Activated naive CD8-positive, alpha-beta T cell treated with anti-CD3 and anti-CD28 coated beads, Interleukin-2, amount 50 U/mL, for 24 hours (primary cell): ENCODE measurements at regions not wholly inside any gene's neighbourhood (a gene's known extent, or its start where the extent isn't known, plus 50 kb on each side); places are given as distances from the start of the nearest gene placed in this dataset.
"Not testable (repeated sequence)": the region's sequence is repeated elsewhere in the genome, so short reads cannot be mapped to it uniquely, and the experiment has no call there.

Experiments used
- ATAC-seq: fragments of 150-1000 bp; cut with Tn5 transposase; one replicate; pipeline ENCODE4 v1.10.0; 2021
- DNase-seq: peaks from one replicate; pipeline ENCODE4 v3.0.0; 2021
- H3K27ac Mint-ChIP-seq: one replicate; pipeline ENCODE4 v1.8.0; 2021; ENCODE audit warnings: mild to moderate bottlenecking, mixed read lengths
- H3K27me3 Mint-ChIP-seq: one replicate; pipeline ENCODE4 v1.8.0; 2021; ENCODE audit warnings: mixed read lengths
- H3K36me3 Mint-ChIP-seq: one replicate; pipeline ENCODE4 v1.8.0; 2021; ENCODE audit warnings: low read depth, mixed read lengths
- H3K4me1 Mint-ChIP-seq: one replicate; pipeline ENCODE4 v1.8.0; 2021; ENCODE audit warnings: mixed read lengths
- H3K4me3 Mint-ChIP-seq: one replicate; pipeline ENCODE4 v1.8.0; 2021; ENCODE audit warnings: mild to moderate bottlenecking, moderate library complexity, mixed read lengths
- H3K9me3 Mint-ChIP-seq: one replicate; pipeline ENCODE4 v1.8.0; 2021; ENCODE audit warnings: mixed read lengths

DNA sequence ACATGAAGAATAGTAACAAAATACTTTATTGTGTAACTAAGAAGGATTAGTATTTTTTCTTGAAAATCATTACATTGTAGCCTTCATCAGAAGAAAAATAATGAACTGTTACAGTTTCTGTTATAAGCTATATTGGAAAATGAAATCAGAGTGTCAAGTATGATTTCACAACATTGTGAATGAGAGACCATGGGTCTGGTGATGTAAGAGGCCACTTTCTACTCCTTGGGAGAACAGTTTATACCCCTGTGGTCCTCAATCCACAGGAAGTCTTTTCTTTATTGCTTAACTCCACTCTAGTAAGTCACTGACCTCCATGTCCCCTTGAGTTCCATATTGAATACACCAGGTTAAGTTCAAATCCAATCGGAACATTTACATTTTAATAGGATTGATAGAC lies 218.7 kb upstream of the FERMT1 start:
- ATAC-seq (no peak), DNase-seq (no peak)
- Mint-ChIP-seq H3K36me3 (no peaks in the 10 kb centered on the region), H3K27me3 (no peaks in the 10 kb centered on the region), H3K9me3 (no peaks in the 10 kb centered on the region), H3K4me1 (no peaks in the 10 kb centered on the region), H3K27ac (no peak overlapping the region), H3K4me3 (no peak overlapping the region)

- no peaks in the 10 kb centered on the region for H3K27me3 Mint-ChIP-seq
- no peak overlapping the region for H3K4me3 Mint-ChIP-seq
- no peak overlapping the region for H3K27ac Mint-ChIP-seq
- no peak for ATAC-seq
- H3K36me3 Mint-ChIP-seq, result no peaks in the 10 kb centered on the region
- no peak for DNase-seq
- H3K9me3 Mint-ChIP-seq, result peaks cover 4% of the 10 kb centered on the region
- no peaks in the 10 kb centered on the region for H3K4me1 Mint-ChIP-seq
Measured at GRCh38 chr20:6339176-6339575, 216.3 kb upstream of the FERMT1 start.

DNA sequence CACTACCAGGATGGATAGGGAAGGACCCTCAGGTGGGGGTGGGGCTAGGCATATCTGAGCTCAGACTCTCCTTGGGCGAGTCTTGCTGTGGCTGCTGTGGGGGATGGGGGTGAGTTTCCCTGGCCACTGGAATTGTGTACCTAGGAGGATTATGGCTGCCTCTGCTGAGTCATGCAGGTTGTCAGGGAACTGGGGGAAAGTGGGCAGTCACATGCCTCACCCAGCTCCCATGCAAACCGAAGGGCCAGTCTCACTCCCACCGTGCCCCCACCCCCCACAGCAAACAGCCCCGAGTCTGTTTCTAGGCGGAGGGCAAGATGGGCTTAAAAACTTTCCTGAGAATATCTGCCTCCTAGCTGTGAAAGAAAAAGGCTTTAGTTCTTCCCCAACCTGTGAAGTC lies 210.3 kb upstream of the FERMT1 start:
- DNase-seq, result no peak
- Mint-ChIP-seq H3K4me1 (no peaks in the 10 kb centered on the region), H3K27ac (no peak overlapping the region), H3K36me3 (no peaks in the 10 kb centered on the region), H3K4me3 (no peak overlapping the region), H3K9me3 (peaks cover 8% of the 10 kb centered on the region), H3K27me3 (no peaks in the 10 kb centered on the region)
- ATAC-seq, result no peak

DNA sequence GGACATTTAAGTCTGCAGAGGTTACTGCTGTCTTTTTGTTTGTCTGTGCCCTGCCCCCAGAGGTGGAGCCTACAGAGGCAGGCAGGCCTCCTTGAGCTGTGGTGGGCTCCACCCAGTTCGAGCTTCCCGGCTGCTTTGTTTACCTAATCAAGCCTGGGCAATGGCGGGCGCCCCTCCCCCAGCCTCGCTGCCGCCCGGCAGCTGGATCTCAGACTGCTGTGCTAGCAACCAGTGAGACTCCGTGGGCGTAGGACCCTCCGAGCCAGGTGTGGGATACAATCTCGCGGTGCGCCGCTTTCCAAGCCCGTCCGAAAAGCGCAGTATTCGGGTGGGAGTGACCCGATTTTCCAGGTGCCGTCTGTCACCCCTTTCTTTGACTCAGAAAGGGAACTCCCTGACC lies 198.4 kb upstream of the FERMT1 start:
- not testable (repeated sequence) for DNase-seq, H3K36me3 Mint-ChIP-seq, H3K4me3 Mint-ChIP-seq

DNA sequence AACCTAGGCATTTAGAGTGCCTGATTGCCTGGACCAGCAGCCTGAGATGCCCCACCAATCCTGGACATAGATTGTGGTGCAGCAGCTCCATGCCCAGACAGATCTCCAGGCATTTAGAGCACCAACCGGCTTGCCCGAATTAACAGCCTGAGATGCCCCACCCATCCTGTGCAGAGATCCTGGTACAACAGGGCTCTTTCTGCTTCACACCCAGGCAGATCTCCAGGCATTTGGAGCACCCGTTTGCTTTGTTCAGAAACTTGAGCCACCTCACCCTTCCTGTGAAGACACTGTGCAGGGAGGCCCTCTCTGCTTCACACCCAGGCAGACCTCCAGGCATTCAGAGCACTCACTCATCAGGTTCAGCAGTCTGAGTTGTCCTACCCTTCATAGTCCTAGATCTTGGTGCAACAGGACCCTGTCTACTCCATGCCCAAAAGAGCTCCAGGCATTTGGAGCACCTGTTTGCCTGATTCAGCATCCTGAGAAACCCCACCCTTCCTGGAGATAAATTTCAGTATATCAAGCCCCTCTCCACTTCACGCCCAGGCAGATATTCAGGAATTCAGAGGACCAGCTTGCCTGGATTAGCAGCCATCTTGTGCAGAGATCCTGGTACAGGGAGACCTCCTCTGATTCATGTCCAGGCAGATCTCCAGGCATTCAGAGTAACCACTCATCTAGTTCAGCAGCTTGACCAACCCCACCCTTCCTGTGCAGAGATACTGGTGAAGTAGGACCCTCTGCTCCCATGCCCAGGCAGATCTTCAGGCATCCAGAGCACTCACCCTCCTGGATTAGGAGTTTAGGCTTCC lies 189.2 kb upstream of the FERMT1 start:
- no peaks in the 10 kb centered on the region for H3K4me1 Mint-ChIP-seq
- no peaks in the 10 kb centered on the region for H3K36me3 Mint-ChIP-seq
- peaks cover 18% of the 10 kb centered on the region for H3K9me3 Mint-ChIP-seq
- ATAC-seq (no peak), DNase-seq (no peak)
- H3K27me3 Mint-ChIP-seq, result no peaks in the 10 kb centered on the region
- no peak overlapping the region for H3K27ac Mint-ChIP-seq
- no peak overlapping the region for H3K4me3 Mint-ChIP-seq

More for the DNA sequence above, 198.4 kb upstream of the FERMT1 start:
- H3K4me1 Mint-ChIP-seq, ATAC-seq, H3K27me3 Mint-ChIP-seq, H3K27ac Mint-ChIP-seq: not testable (repeated sequence)
- H3K9me3 Mint-ChIP-seq, result peaks cover 12% of the 10 kb centered on the region

GRCh38 chr20:6311097-6311496 lies 188.3 kb upstream of the FERMT1 start:
- H3K27me3 Mint-ChIP-seq, result no peaks in the 10 kb centered on the region
- no peak overlapping the region for H3K4me3 Mint-ChIP-seq
- no peaks in the 10 kb centered on the region for H3K36me3 Mint-ChIP-seq
- no peak overlapping the region for H3K27ac Mint-ChIP-seq
- ATAC-seq (no peak), DNase-seq (no peak)
- no peaks in the 10 kb centered on the region for H3K4me1 Mint-ChIP-seq
- H3K9me3 Mint-ChIP-seq, result peaks cover 18% of the 10 kb centered on the region

DNA sequence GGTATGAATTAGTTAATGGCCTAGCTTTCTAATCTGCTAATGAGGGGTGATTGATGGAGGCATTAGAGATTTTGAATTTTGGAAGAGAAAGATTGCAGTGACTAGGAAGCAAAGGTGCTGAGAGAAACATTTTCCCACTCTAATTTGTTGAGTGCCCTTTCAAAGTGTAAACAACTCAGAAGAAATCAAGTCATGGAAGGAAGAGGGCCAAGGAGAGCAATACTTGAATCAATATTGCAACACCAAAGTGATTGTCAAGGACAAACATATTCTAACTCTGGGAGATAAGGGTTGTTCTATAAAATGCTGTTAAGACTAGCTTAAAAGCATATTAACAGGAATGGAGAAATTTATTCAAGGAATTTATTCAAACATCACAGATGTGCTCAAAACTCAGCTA lies 182.7 kb upstream of the FERMT1 start:
- H3K27me3 Mint-ChIP-seq, result no peaks in the 10 kb centered on the region
- no peak overlapping the region for H3K4me3 Mint-ChIP-seq
- no peak overlapping the region for H3K27ac Mint-ChIP-seq
- H3K4me1 Mint-ChIP-seq, result no peaks in the 10 kb centered on the region
- DNase-seq, result no peak
- no peaks in the 10 kb centered on the region for H3K36me3 Mint-ChIP-seq
- H3K9me3 Mint-ChIP-seq, result peaks cover 6% of the 10 kb centered on the region
- no peak for ATAC-seq

DNA sequence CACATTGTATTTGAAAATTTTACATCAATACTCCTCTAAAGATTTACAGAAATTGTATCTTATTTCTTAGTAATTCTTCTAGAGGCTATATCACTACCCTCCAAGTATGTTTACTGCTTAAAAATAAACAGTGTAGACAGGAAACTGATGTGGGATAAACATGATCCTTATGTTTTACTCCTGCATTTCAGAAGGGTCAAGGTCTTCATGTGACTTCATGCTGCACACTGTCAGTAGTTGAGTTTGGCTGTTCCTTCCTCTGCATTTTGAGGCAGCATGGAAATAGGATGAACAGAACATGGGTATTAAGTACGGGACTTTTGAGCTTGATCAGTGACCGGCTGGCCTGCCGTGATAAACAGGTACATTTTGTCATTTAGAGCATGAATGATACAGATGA lies 179.2 kb upstream of the FERMT1 start:
- Mint-ChIP-seq H3K4me3 (no peak overlapping the region), H3K9me3 (no peaks in the 10 kb centered on the region), H3K27me3 (no peaks in the 10 kb centered on the region), H3K27ac (no peak overlapping the region), H3K4me1 (no peaks in the 10 kb centered on the region), H3K36me3 (no peaks in the 10 kb centered on the region)
- DNase-seq, result no peak
- no peak for ATAC-seq

DNA sequence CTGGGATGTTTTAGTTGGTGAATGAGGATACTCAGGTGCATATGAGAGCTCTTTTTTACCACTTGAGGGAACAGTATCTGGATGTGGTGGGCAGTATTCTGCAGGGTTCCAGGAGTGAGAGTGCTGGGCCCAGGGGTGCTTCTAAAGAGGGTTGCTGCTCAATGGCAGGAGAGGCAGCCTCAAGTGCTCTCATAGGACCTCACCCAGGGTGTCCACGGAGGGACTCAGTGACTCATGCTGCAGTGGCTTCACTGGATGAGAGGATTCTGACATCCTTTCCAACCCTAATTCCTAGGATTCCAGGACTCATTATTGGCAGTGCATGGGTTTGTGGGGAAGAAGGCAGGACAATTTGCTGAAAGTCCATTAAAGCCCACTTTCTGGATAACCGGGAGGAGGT lies 176.6 kb upstream of the FERMT1 start:
- H3K36me3 Mint-ChIP-seq, result no peaks in the 10 kb centered on the region
- H3K27me3 Mint-ChIP-seq, result no peaks in the 10 kb centered on the region
- DNase-seq, result no peak
- no peak overlapping the region for H3K27ac Mint-ChIP-seq
- no peak for ATAC-seq
- H3K4me1 Mint-ChIP-seq, result peaks cover 10% of the 10 kb centered on the region
- H3K9me3 Mint-ChIP-seq, result no peaks in the 10 kb centered on the region
- H3K4me3 Mint-ChIP-seq, result no peak overlapping the region

DNA sequence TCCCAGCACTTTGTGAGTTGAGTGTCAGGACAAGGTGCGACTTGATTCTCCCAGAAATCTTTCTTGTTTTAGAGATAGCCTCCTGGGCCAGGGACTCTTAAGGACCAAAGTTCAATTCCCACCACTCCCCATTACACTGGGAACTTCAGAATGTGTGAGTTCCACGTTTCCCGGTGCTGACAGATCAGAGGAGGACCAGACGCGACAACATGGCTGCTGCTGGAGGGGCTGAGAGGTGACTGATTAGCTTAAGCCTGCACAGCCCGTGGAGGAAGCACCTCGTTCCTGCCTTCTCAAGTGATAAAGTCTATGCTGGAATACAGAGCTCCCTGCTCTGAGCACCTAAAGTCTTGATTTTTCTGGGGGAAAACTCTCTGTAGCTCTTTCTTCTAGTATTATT lies 175.2 kb upstream of the FERMT1 start:
- no peak for DNase-seq
- ATAC-seq, result no peak
- Mint-ChIP-seq H3K4me1 (peaks cover 10% of the 10 kb centered on the region), H3K27ac (no peak overlapping the region), H3K9me3 (no peaks in the 10 kb centered on the region), H3K27me3 (no peaks in the 10 kb centered on the region), H3K36me3 (no peaks in the 10 kb centered on the region), H3K4me3 (no peak overlapping the region)

- peak; percentile 81 for ATAC-seq
- no peaks in the 10 kb centered on the region for H3K36me3 Mint-ChIP-seq
- no peak overlapping the region for H3K4me3 Mint-ChIP-seq
- no peaks in the 10 kb centered on the region for H3K27me3 Mint-ChIP-seq
- peak overlapping the region; percentile 53 for H3K27ac Mint-ChIP-seq
- peaks cover 10% of the 10 kb centered on the region for H3K4me1 Mint-ChIP-seq
- peak; percentile 3 for DNase-seq
- no peaks in the 10 kb centered on the region for H3K9me3 Mint-ChIP-seq
Measured at GRCh38 chr20:6295867-6296256, 173.0 kb upstream of the FERMT1 start.

- no peaks in the 10 kb centered on the region for H3K27me3 Mint-ChIP-seq
- no peak overlapping the region for H3K4me3 Mint-ChIP-seq
- DNase-seq (no peak), ATAC-seq (peak; percentile 59)
- H3K9me3 Mint-ChIP-seq, result no peaks in the 10 kb centered on the region
- H3K36me3 Mint-ChIP-seq, result no peaks in the 10 kb centered on the region
- H3K27ac Mint-ChIP-seq, result peak overlapping the region; percentile 53
- peaks cover 10% of the 10 kb centered on the region for H3K4me1 Mint-ChIP-seq
Measured at GRCh38 chr20:6295127-6295866, 172.5 kb upstream of the FERMT1 start.

- ATAC-seq (no peak), DNase-seq (no peak)
- Mint-ChIP-seq H3K9me3 (peaks cover 16% of the 10 kb centered on the region), H3K4me3 (no peak overlapping the region), H3K4me1 (no peaks in the 10 kb centered on the region), H3K27me3 (no peaks in the 10 kb centered on the region), H3K27ac (no peak overlapping the region), H3K36me3 (no peaks in the 10 kb centered on the region)
Measured at GRCh38 chr20:6287471-6287870, 164.6 kb upstream of the FERMT1 start.

GRCh38 chr20:6282642-6283041 lies 159.8 kb upstream of the FERMT1 start:
- H3K27me3 Mint-ChIP-seq, result peaks cover under 1% of the 10 kb centered on the region
- H3K4me3 Mint-ChIP-seq, result no peak overlapping the region
- ATAC-seq, result no peak
- DNase-seq, result no peak
- H3K27ac Mint-ChIP-seq, result no peak overlapping the region
- H3K4me1 Mint-ChIP-seq, result no peaks in the 10 kb centered on the region
- H3K36me3 Mint-ChIP-seq, result no peaks in the 10 kb centered on the region
- H3K9me3 Mint-ChIP-seq, result peaks cover 17% of the 10 kb centered on the region

- no peak for ATAC-seq
- DNase-seq, result no peak
- Mint-ChIP-seq H3K9me3 (peaks cover 4% of the 10 kb centered on the region), H3K27ac (no peak overlapping the region), H3K27me3 (peaks cover 3% of the 10 kb centered on the region), H3K36me3 (no peaks in the 10 kb centered on the region), H3K4me3 (no peak overlapping the region), H3K4me1 (no peaks in the 10 kb centered on the region)
Measured at GRCh38 chr20:6277661-6278240, 154.9 kb upstream of the FERMT1 start.
